ENCODE measurements at regions not wholly inside any gene's neighbourhood (a gene's known extent, or its start where the extent isn't known, plus 50 kb on each side); places are given as distances from the start of the nearest gene placed in this dataset.

GRCh38 chr12:76623931-76624330 lies 64.4 kb upstream of the OSBPL8 start:
- Histone ChIP-seq H3K9me3 (ENCODE audit: control insufficient read depth in 2 of 3, low read length in 3 of 3) (no peaks in the 10 kb centered on the region), H3K4me1 (ENCODE audit: control insufficient read depth in 2 of 2, insufficient read depth in 2 of 2, low read length in 2 of 2) (no peaks in the 10 kb centered on the region), H3K27ac (ENCODE audit: low read depth, low read length) (no peak overlapping the region), H3K36me3 (ENCODE audit: control insufficient read depth in 2 of 3, insufficient read depth in 3 of 3, low read length in 3 of 3) (no peaks in the 10 kb centered on the region), H3K27me3 (ENCODE audit: control insufficient read depth in 2 of 2, insufficient read depth in 2 of 2, low read length in 2 of 2) (no peaks in the 10 kb centered on the region), H3K4me3 (ENCODE audit: low read length) (no peak overlapping the region)
- POLR2A ChIA-PET = no interaction called here
- intact Hi-C loops (cut with micrococcal nuclease) = loop anchor here in 1 of 2 donors (10.0 kb wide), 1 partner anchor 61 kb away; no protein-coding TSS in a partner anchor
- peaks cover 0 to 6% (median 0%) of the 10 kb centered on the region in 5 donors for H3K27me3 Mint-ChIP-seq
- CTCF ChIA-PET = interaction anchor here (3.5 kb wide), 1 partner anchor 168 kb away, joined by 88 read pairs; no protein-coding TSS in a partner anchor
- H3K9me3 Mint-ChIP-seq = no peaks in the 10 kb centered on the region
- no peak for DNase-seq
- no peak overlapping the region for H3K27ac Mint-ChIP-seq
- no peak for ATAC-seq
- H3K36me3 Mint-ChIP-seq = no peaks in the 10 kb centered on the region
- peaks cover 0 to 6% (median 5%) of the 10 kb centered on the region in 7 donors for H3K4me1 Mint-ChIP-seq
- no peak overlapping the region for H3K4me3 Mint-ChIP-seq

GRCh38 chr12:76627346-76628135 lies 68.0 kb upstream of the OSBPL8 start:
- ATAC-seq (no peak), DNase-seq (no peak)
- POLR2A ChIA-PET = no interaction called here
- Histone ChIP-seq H3K27ac (ENCODE audit: low read depth, low read length) (no peak overlapping the region), H3K27me3 (ENCODE audit: control insufficient read depth in 2 of 2, insufficient read depth in 2 of 2, low read length in 2 of 2) (no peaks in the 10 kb centered on the region), H3K4me3 (ENCODE audit: low read length) (no peak overlapping the region), H3K4me1 (ENCODE audit: control insufficient read depth in 2 of 2, insufficient read depth in 2 of 2, low read length in 2 of 2) (no peaks in the 10 kb centered on the region), H3K9me3 (ENCODE audit: control insufficient read depth in 2 of 3, low read length in 3 of 3) (no peaks in the 10 kb centered on the region), H3K36me3 (ENCODE audit: control insufficient read depth in 2 of 3, insufficient read depth in 3 of 3, low read length in 3 of 3) (no peaks in the 10 kb centered on the region)
- Mint-ChIP-seq H3K27ac (no peak overlapping the region), H3K9me3 (no peaks in the 10 kb centered on the region), H3K36me3 (no peaks in the 10 kb centered on the region), H3K27me3 (no peaks in the 10 kb centered on the region), H3K4me3 (no peak overlapping the region), H3K4me1 (no peaks in the 10 kb centered on the region)
- CTCF ChIA-PET = interaction anchor here (1.5 kb wide), 1 partner anchor 163 kb away, joined by 4 read pairs; no protein-coding TSS in a partner anchor
- intact Hi-C loops (cut with micrococcal nuclease) = loop anchor here in 1 of 2 donors (10.0 kb wide), 1 partner anchor 57 kb away; no protein-coding TSS in a partner anchor

- no peaks in the 10 kb centered on the region for H3K9me3 Mint-ChIP-seq
- Histone ChIP-seq H3K27ac (ENCODE audit: low read depth, low read length) (no peak overlapping the region), H3K4me3 (ENCODE audit: low read length) (no peak overlapping the region), H3K27me3 (ENCODE audit: control insufficient read depth in 2 of 2, insufficient read depth in 2 of 2, low read length in 2 of 2) (no peaks in the 10 kb centered on the region), H3K4me1 (ENCODE audit: control insufficient read depth in 2 of 2, insufficient read depth in 2 of 2, low read length in 2 of 2) (no peaks in the 10 kb centered on the region), H3K36me3 (ENCODE audit: control insufficient read depth in 2 of 3, insufficient read depth in 3 of 3, low read length in 3 of 3) (no peaks in the 10 kb centered on the region), H3K9me3 (ENCODE audit: control insufficient read depth in 2 of 3, low read length in 3 of 3) (no peaks in the 10 kb centered on the region)
- intact Hi-C loops (cut with micrococcal nuclease) = loop anchor here in 1 of 2 donors (10.0 kb wide), 1 partner anchor 56 kb away; no protein-coding TSS in a partner anchor
- no peak overlapping the region for H3K27ac Mint-ChIP-seq
- POLR2A ChIA-PET = no interaction called here
- no peak for DNase-seq
- CTCF ChIA-PET = interaction anchor here (0.9 kb wide), 1 partner anchor 12 kb away, joined by 3 read pairs; no protein-coding TSS in a partner anchor
- H3K4me1 Mint-ChIP-seq = no peaks in the 10 kb centered on the region
- ATAC-seq = no peak
- H3K36me3 Mint-ChIP-seq = no peaks in the 10 kb centered on the region
- H3K4me3 Mint-ChIP-seq = no peak overlapping the region
- no peaks in the 10 kb centered on the region for H3K27me3 Mint-ChIP-seq
Measured at GRCh38 chr12:76628745-76629144, 69.2 kb upstream of the OSBPL8 start.

- no peaks in the 10 kb centered on the region for H3K9me3 ChIP-seq (ENCODE audit: control insufficient read depth in 2 of 3, low read length in 3 of 3)
- intact Hi-C loops (cut with micrococcal nuclease) = no loop called here
- no peak overlapping the region for H3K27ac ChIP-seq (ENCODE audit: low read depth, low read length)
- no peaks in the 10 kb centered on the region for H3K27me3 Mint-ChIP-seq
- peaks cover 0 to 7% (median 0%) of the 10 kb centered on the region in 7 donors for H3K4me1 Mint-ChIP-seq
- no peaks in the 10 kb centered on the region for H3K27me3 ChIP-seq (ENCODE audit: control insufficient read depth in 2 of 2, insufficient read depth in 2 of 2, low read length in 2 of 2)
- DNase-seq (no peak), ATAC-seq (no peak)
- H3K4me3 Mint-ChIP-seq = no peak overlapping the region
- H3K36me3 ChIP-seq (ENCODE audit: control insufficient read depth in 2 of 3, insufficient read depth in 3 of 3, low read length in 3 of 3) = no peaks in the 10 kb centered on the region
- ChIA-PET POLR2A (no interaction called here), CTCF (interaction anchor here (0.6 kb wide), 1 partner anchor 8 kb away, joined by 3 read pairs; no protein-coding TSS in a partner anchor)
- H3K27ac Mint-ChIP-seq = no peak overlapping the region
- no peaks in the 10 kb centered on the region for H3K4me1 ChIP-seq (ENCODE audit: control insufficient read depth in 2 of 2, insufficient read depth in 2 of 2, low read length in 2 of 2)
- no peak overlapping the region for H3K4me3 ChIP-seq (ENCODE audit: low read length)
- H3K9me3 Mint-ChIP-seq = no peaks in the 10 kb centered on the region
- H3K36me3 Mint-ChIP-seq = no peaks in the 10 kb centered on the region
Measured at GRCh38 chr12:76631741-76632140, 72.2 kb upstream of the OSBPL8 start.

GRCh38 chr12:76633415-76633814 lies 73.8 kb upstream of the OSBPL8 start:
- CTCF ChIA-PET = no interaction called here
- intact Hi-C loops (cut with micrococcal nuclease) = no loop called here
- no peak for DNase-seq
- Histone ChIP-seq H3K4me3 (ENCODE audit: low read length) (no peak overlapping the region), H3K36me3 (ENCODE audit: control insufficient read depth in 2 of 3, insufficient read depth in 3 of 3, low read length in 3 of 3) (no peaks in the 10 kb centered on the region), H3K9me3 (ENCODE audit: control insufficient read depth in 2 of 3, low read length in 3 of 3) (no peaks in the 10 kb centered on the region), H3K4me1 (ENCODE audit: control insufficient read depth in 2 of 2, insufficient read depth in 2 of 2, low read length in 2 of 2) (no peaks in the 10 kb centered on the region), H3K27ac (ENCODE audit: low read depth, low read length) (no peak overlapping the region), H3K27me3 (ENCODE audit: control insufficient read depth in 2 of 2, insufficient read depth in 2 of 2, low read length in 2 of 2) (no peaks in the 10 kb centered on the region)
- H3K9me3 Mint-ChIP-seq = no peaks in the 10 kb centered on the region
- ATAC-seq = no peak
- POLR2A ChIA-PET = no interaction called here
- H3K36me3 Mint-ChIP-seq = no peaks in the 10 kb centered on the region
- H3K4me3 Mint-ChIP-seq = no peak overlapping the region
- no peaks in the 10 kb centered on the region for H3K27me3 Mint-ChIP-seq
- no peak overlapping the region for H3K27ac Mint-ChIP-seq
- peaks cover 0 to 7% (median 0%) of the 10 kb centered on the region in 7 donors for H3K4me1 Mint-ChIP-seq

GRCh38 chr12:76634133-76634532 lies 74.6 kb upstream of the OSBPL8 start:
- H3K27ac Mint-ChIP-seq = no peak overlapping the region
- no peaks in the 10 kb centered on the region for H3K36me3 Mint-ChIP-seq
- H3K4me1 ChIP-seq (ENCODE audit: control insufficient read depth in 2 of 2, insufficient read depth in 2 of 2, low read length in 2 of 2) = no peaks in the 10 kb centered on the region
- no peaks in the 10 kb centered on the region for H3K9me3 Mint-ChIP-seq
- H3K27ac ChIP-seq (ENCODE audit: low read depth, low read length) = no peak overlapping the region
- H3K27me3 Mint-ChIP-seq = no peaks in the 10 kb centered on the region
- no peaks in the 10 kb centered on the region for H3K27me3 ChIP-seq (ENCODE audit: control insufficient read depth in 2 of 2, insufficient read depth in 2 of 2, low read length in 2 of 2)
- H3K4me3 Mint-ChIP-seq = no peak overlapping the region
- DNase-seq = no peak
- no peak overlapping the region for H3K4me3 ChIP-seq (ENCODE audit: low read length)
- intact Hi-C loops (cut with micrococcal nuclease) = no loop called here
- ATAC-seq = no peak
- peaks cover 0 to 7% (median 0%) of the 10 kb centered on the region in 7 donors for H3K4me1 Mint-ChIP-seq
- no peaks in the 10 kb centered on the region for H3K9me3 ChIP-seq (ENCODE audit: control insufficient read depth in 2 of 3, low read length in 3 of 3)
- ChIA-PET CTCF (no interaction called here), POLR2A (interaction anchor here (0.7 kb wide), 2 partner anchors 16 to 1259 kb away, joined by 3 to 4 read pairs; no protein-coding TSS in a partner anchor)
- H3K36me3 ChIP-seq (ENCODE audit: control insufficient read depth in 2 of 3, insufficient read depth in 3 of 3, low read length in 3 of 3) = no peaks in the 10 kb centered on the region
